ELR (cell line): ENCODE measurements at regions not wholly inside any gene's neighbourhood (a gene's known extent, or its start where the extent isn't known, plus 50 kb on each side); places are given as distances from the start of the nearest gene placed in this dataset.

Experiments
- DNase-seq: peaks from one replicate; pipeline ENCODE4 v3.0.0-alpha.2; 2015; ENCODE audit warnings: low read depth

GRCh38 chr12:24081606-24082005 lies 132.1 kb upstream of the SOX5 start:
- no peak for DNase-seq

GRCh38 chr12:24081092-24081529 lies 131.6 kb upstream of the SOX5 start:
- no peak for DNase-seq

- no peak for DNase-seq
These were observed 131.0 kb upstream of the SOX5 start for GRCh38 chr12:24080465-24080864.

GRCh38 chr12:24079083-24079482 lies 129.6 kb upstream of the SOX5 start:
- DNase-seq = no peak

GRCh38 chr12:24078318-24078765 lies 128.9 kb upstream of the SOX5 start:
- DNase-seq = peak; percentile 21

GRCh38 chr12:24077161-24077560 lies 127.7 kb upstream of the SOX5 start:
- DNase-seq = no peak

- DNase-seq = no peak
These were observed 126.2 kb upstream of the SOX5 start for GRCh38 chr12:24075650-24076049.

GRCh38 chr12:24073170-24073810 lies 123.8 kb upstream of the SOX5 start:
- no peak for DNase-seq

- DNase-seq = no peak
These were observed 122.8 kb upstream of the SOX5 start for GRCh38 chr12:24072302-24072701.

GRCh38 chr12:24071842-24072241 lies 122.4 kb upstream of the SOX5 start:
- no peak for DNase-seq

GRCh38 chr12:24069532-24070395 lies 120.3 kb upstream of the SOX5 start:
- DNase-seq = no peak

GRCh38 chr12:24066865-24067264 lies 117.4 kb upstream of the SOX5 start:
- DNase-seq = peak; percentile 47

GRCh38 chr12:24066097-24066496 lies 116.6 kb upstream of the SOX5 start:
- DNase-seq = no peak

GRCh38 chr12:24062642-24063245 lies 113.3 kb upstream of the SOX5 start:
- no peak for DNase-seq

- no peak for DNase-seq
These were observed 110.6 kb upstream of the SOX5 start for GRCh38 chr12:24060089-24060488.

- DNase-seq = no peak
These were observed 108.5 kb upstream of the SOX5 start for GRCh38 chr12:24057920-24058476.

- DNase-seq = no peak
These were observed 106.3 kb upstream of the SOX5 start for GRCh38 chr12:24055747-24056146.

- DNase-seq = no peak
These were observed 104.9 kb upstream of the SOX5 start for GRCh38 chr12:24054416-24054815.

- DNase-seq = no peak
These were observed 100.3 kb upstream of the SOX5 start for GRCh38 chr12:24049728-24050127.

GRCh38 chr12:24049101-24049500 lies 99.6 kb upstream of the SOX5 start:
- DNase-seq = no peak

GRCh38 chr12:24048446-24048845 lies 99.0 kb upstream of the SOX5 start:
- DNase-seq = no peak

GRCh38 chr12:24047326-24047725 lies 97.9 kb upstream of the SOX5 start:
- no peak for DNase-seq

- DNase-seq = peak; percentile 55
These were observed 96.4 kb upstream of the SOX5 start for GRCh38 chr12:24045816-24046257.
